ENCODE measurements at regions not wholly inside any gene's neighbourhood (a gene's known extent, or its start where the extent isn't known, plus 50 kb on each side); places are given as distances from the start of the nearest gene placed in this dataset.
"Not testable (repeated sequence)": the region's sequence is repeated elsewhere in the genome, so short reads cannot be mapped to it uniquely, and the experiment has no call there.

GRCh38 chr2:234249034-234249735 lies 198.7 kb downstream of the SPP2 start:
- DNase-seq = no peak

GRCh38 chr2:234248213-234248710 lies 197.8 kb downstream of the SPP2 start:
- not testable (repeated sequence) for DNase-seq

GRCh38 chr2:234247453-234248180 lies 197.1 kb downstream of the SPP2 start:
- no peak for DNase-seq

GRCh38 chr2:234245945-234246344 lies 195.4 kb downstream of the SPP2 start:
- DNase-seq = peak; percentile 19

- no peak for DNase-seq
Measured at GRCh38 chr2:234243871-234244565, 193.5 kb downstream of the SPP2 start.

GRCh38 chr2:234242459-234242836 lies 191.9 kb downstream of the SPP2 start:
- no peak for DNase-seq

GRCh38 chr2:234241656-234242458 lies 191.4 kb downstream of the SPP2 start:
- DNase-seq = no peak

- DNase-seq = no peak
Measured at GRCh38 chr2:234240917-234241316, 190.4 kb downstream of the SPP2 start.

- DNase-seq = no peak
Measured at GRCh38 chr2:234235191-234235590, 184.7 kb downstream of the SPP2 start.

GRCh38 chr2:234231460-234231859 lies 181.0 kb downstream of the SPP2 start:
- DNase-seq = no peak

- DNase-seq = no peak
Measured at GRCh38 chr2:234219046-234219310, 168.5 kb downstream of the SPP2 start.

- no peak for DNase-seq
Measured at GRCh38 chr2:234218266-234219045, 168.0 kb downstream of the SPP2 start.

GRCh38 chr2:234212534-234212933 lies 162.0 kb downstream of the SPP2 start:
- no peak for DNase-seq

- no peak for DNase-seq
Measured at GRCh38 chr2:234211797-234212196, 161.3 kb downstream of the SPP2 start.

- no peak for DNase-seq
Measured at GRCh38 chr2:234206738-234207137, 156.2 kb downstream of the SPP2 start.

- DNase-seq = no peak
Measured at GRCh38 chr2:234204480-234204879, 154.0 kb downstream of the SPP2 start.

- peak; percentile 34 for DNase-seq
Measured at GRCh38 chr2:234203135-234203984, 152.9 kb downstream of the SPP2 start.

- no peak for DNase-seq
Measured at GRCh38 chr2:234202601-234203000, 152.1 kb downstream of the SPP2 start.

- DNase-seq = no peak
Measured at GRCh38 chr2:234199996-234200395, 149.5 kb downstream of the SPP2 start.

GRCh38 chr2:234198976-234199375 lies 148.5 kb downstream of the SPP2 start:
- no peak for DNase-seq
